A549 (cell line): ENCODE measurements at regions not wholly inside any gene's neighbourhood (a gene's known extent, or its start where the extent isn't known, plus 50 kb on each side); places are given as distances from the start of the nearest gene placed in this dataset.

Source experiments
- ATAC-seq, 2 experiments: fragments of 200-7000 bp in 1 of 2; fragments of >200 bp in 1 of 2; cut with Nextera tagmentation in 1 of 2; cut with Tn5 transposase in 1 of 2; 3 replicates each; pipeline versions ENCODE4 v1.8.0 to v1.9.1; 2018 to 2020; ENCODE audit warnings: mild to moderate bottlenecking in 1 of 2, moderate library complexity in 1 of 2
- CTCF ChIA-PET: fragments of 300-600 bp; sonication (Branson Sonifier 250); formaldehyde crosslinking; extraction: SDS; loops from one replicate; lab custom pipeline; 2021; ENCODE audit warnings: antibody characterized with exemption, inconsistent platforms; lab: Yijun Ruan, JAX
- POLR2A ChIA-PET: fragments of 350-600 bp; formaldehyde crosslinking; extraction: SDS; loops from one replicate; lab custom pipeline; 2021; ENCODE audit warnings: antibody characterized with exemption, inconsistent platforms; lab: Yijun Ruan, JAX
- DNase-seq, 2 experiments: peaks; one replicate each; pipeline versions ENCODE4 v3.0.0 to v3.0.0-alpha.2; 2011 to 2016; ENCODE audit warnings: low read depth in 1 of 2, low spot score in 1 of 2
- FAIRE-seq: peaks from 2 replicates; lab custom pipeline; 2011; peaks lifted over from hg19 to GRCh38; lab: Jason Lieb, UNC
- H3K27ac ChIP-seq, 2 experiments: fragments of >200 bp; sonication (Bioruptor Twin); formaldehyde crosslinking; 3 replicates each; pipeline ENCODE4 v1.5.1; 2016 to 2017
- H3K4me1 ChIP-seq: fragments of >200 bp; sonication (Bioruptor Twin); formaldehyde crosslinking; 3 replicates; pipeline ENCODE4 v1.6.1; 2016
- H3K4me2 ChIP-seq: fragments of >200 bp; sonication (Bioruptor Twin); formaldehyde crosslinking; 3 replicates; pipeline ENCODE4 v1.6.1; 2016
- H3K4me3 ChIP-seq: fragments of >200 bp; sonication (Bioruptor Twin); formaldehyde crosslinking; 3 replicates; pipeline ENCODE4 v1.5.1; 2016
- H3K9me3 ChIP-seq: fragments of >200 bp; sonication (Bioruptor Twin); formaldehyde crosslinking; 3 replicates; pipeline ENCODE4 v1.6.1; 2016
- ATOH8 ChIP-seq: fragments of 250-450 bp; sonication (Bioruptor Pico); IDR thresholded peaks from 2 replicates; pipeline ENCODE4 v1.5.0; 2020; ENCODE audit warnings: low read depth, mild to moderate bottlenecking, moderate library complexity
- BCL3 ChIP-seq: fragments of >200 bp; sonication (Bioruptor Twin); formaldehyde crosslinking; IDR thresholded peaks from 3 replicates; pipeline ENCODE4 v1.6.1; 2016
- CBX2 ChIP-seq: fragments of 200-600 bp; sonication (generic); IDR thresholded peaks from 2 replicates; pipeline ENCODE4 v1.6.1; 2016; ENCODE audit warnings: low read depth, mild to moderate bottlenecking, borderline replicate concordance
- CEBPB ChIP-seq, 2 experiments: fragments of >200 bp in 1 of 2; sonication (Bioruptor Twin) in 1 of 2; formaldehyde crosslinking in 1 of 2; IDR thresholded peaks; 2 replicates each; pipeline ENCODE4 v1.6.1; 2012 to 2016
- EHF ChIP-seq: fragments of 250-450 bp; sonication (Bioruptor Pico); IDR thresholded peaks from 2 replicates; pipeline ENCODE4 v1.5.0; 2020; ENCODE audit warnings: mild to moderate bottlenecking
- FOXS1 ChIP-seq: fragments of 250-450 bp; sonication (Bioruptor Pico); IDR thresholded peaks from 2 replicates; pipeline ENCODE4 v1.5.0; 2020; ENCODE audit warnings: mild to moderate bottlenecking, moderate library complexity
- HDAC2 ChIP-seq: fragments of 200-600 bp; sonication (generic); IDR thresholded peaks from 2 replicates; pipeline ENCODE4 v1.6.1; 2016
- HES2 ChIP-seq: fragments of >200 bp; sonication (Bioruptor Twin); formaldehyde crosslinking; IDR thresholded peaks from 2 replicates; pipeline ENCODE4 v1.6.1; 2016
- HOXA7 ChIP-seq: fragments of 250-450 bp; sonication (Bioruptor Pico); IDR thresholded peaks from 2 replicates; pipeline ENCODE4 v1.5.0; 2020; ENCODE audit warnings: mild to moderate bottlenecking, moderate library complexity
- HOXB13 ChIP-seq: fragments of 250-450 bp; sonication (Bioruptor Pico); IDR thresholded peaks from 2 replicates; pipeline ENCODE4 v1.5.0; 2020; ENCODE audit warnings: low read depth, mild to moderate bottlenecking, moderate library complexity
- HOXB5 ChIP-seq: fragments of 250-450 bp; sonication (Bioruptor Pico); IDR thresholded peaks from 2 replicates; pipeline ENCODE4 v1.5.0; 2020; ENCODE audit warnings: mild to moderate bottlenecking, moderate library complexity
- JUNB ChIP-seq: fragments of >200 bp; sonication (Bioruptor Twin); formaldehyde crosslinking; IDR thresholded peaks from 2 replicates; pipeline ENCODE4 v1.6.1; 2016
- KDM5A ChIP-seq: fragments of 200-600 bp; sonication (generic); IDR thresholded peaks from 2 replicates; pipeline ENCODE4 v1.6.1; 2016; ENCODE audit warnings: antibody characterized with exemption, mild to moderate bottlenecking
- MAFK ChIP-seq: fragments of 450-650 bp; IDR thresholded peaks from 2 replicates; pipeline ENCODE4 v1.6.1; 2014; ENCODE audit not compliant: partially characterized antibody
- MAZ ChIP-seq: fragments of 150-350 bp; IDR thresholded peaks from 2 replicates; pipeline ENCODE4 v1.6.1; 2014; ENCODE audit warnings: antibody characterized with exemption, low read depth, low read length, borderline replicate concordance
- MYC ChIP-seq: IDR thresholded peaks from 2 replicates; pipeline ENCODE4 v1.6.1; 2012; ENCODE audit warnings: mild to moderate bottlenecking, inconsistent platforms, low read length, improper control_type of control experiment, borderline replicate concordance
- RARB ChIP-seq: fragments of 250-450 bp; sonication (Bioruptor Pico); IDR thresholded peaks from 2 replicates; pipeline ENCODE4 v1.8.0; 2021; ENCODE audit warnings: mild to moderate bottlenecking, moderate library complexity
- RCOR1 ChIP-seq: fragments of 150-350 bp; IDR thresholded peaks from 2 replicates; pipeline ENCODE4 v1.6.1; 2014; ENCODE audit warnings: antibody characterized with exemption, low read length, low read depth
- REST ChIP-seq: fragments of 200-600 bp; sonication (generic); IDR thresholded peaks from 2 replicates; pipeline ENCODE4 v1.6.1; 2016; ENCODE audit warnings: antibody characterized with exemption, mild to moderate bottlenecking, moderate library complexity
- SREBF2 ChIP-seq: fragments of 450-650 bp; IDR thresholded peaks from 2 replicates; pipeline ENCODE4 v1.6.1; 2014; ENCODE audit warnings: mild to moderate bottlenecking, moderate library complexity
- TFCP2L1 ChIP-seq: fragments of 250-450 bp; sonication (Bioruptor Pico); IDR thresholded peaks from 2 replicates; pipeline ENCODE4 v1.5.0; 2021; ENCODE audit warnings: mild to moderate bottlenecking
- USF2 ChIP-seq: fragments of 450-650 bp; IDR thresholded peaks from 2 replicates; pipeline ENCODE4 v1.6.1; 2014; ENCODE audit warnings: antibody characterized with exemption
- ZC3H11A ChIP-seq: fragments of 450-650 bp; IDR thresholded peaks from 2 replicates; pipeline ENCODE4 v1.6.1; 2014; ENCODE audit warnings: antibody characterized with exemption, mild to moderate bottlenecking
- ZNF302 ChIP-seq: fragments of 250-450 bp; sonication (Bioruptor Pico); IDR thresholded peaks from 2 replicates; pipeline ENCODE4 v1.9.0; 2021; ENCODE audit warnings: inconsistent platforms, mild to moderate bottlenecking, moderate library complexity
- WGBS: methylation state at CpG from one replicate; pipeline ENCODE4 v1.1.6; 2017; ENCODE audit errors: missing lambda C conversion rate; 5-methylcytosine and 5-hydroxymethylcytosine counted together

GRCh38 chr15:95864467-95864886 is 466.0 kb upstream of the NR2F2 start:
- CTCF ChIA-PET = no interaction called here
- DNase-seq (no peak), FAIRE-seq (no peak)

GRCh38 chr15:95865330-95865739 is 465.2 kb upstream of the NR2F2 start:
- CTCF ChIA-PET = no interaction called here
- Histone ChIP-seq H3K4me1 (no peaks in the 10 kb centered on the region), H3K4me2 (no peak overlapping the region), H3K9me3 (no peaks in the 10 kb centered on the region), H3K27ac (no peak overlapping the region), H3K4me3 (no peak overlapping the region)
- no peak for DNase-seq
- POLR2A ChIA-PET = no interaction called here
- 36% methylated on average over 4 of the region's 4 CpGs for WGBS
- no peak for FAIRE-seq
- ATAC-seq = no peak
- 0 out of 4 replicates have a peak, but pooled peaks of 1 of the 2 experiments have one; percentile 58 for TF ChIP-seq CEBPB (IDR thresholded peaks at IDR 0.05)
- TF ChIP-seq USF2 = no peak
- TF ChIP-seq ZNF302 (CRISPR knock-in tag) = no peak
- TF ChIP-seq, all 56 proteins: peak for 1

More at GRCh38 chr15:95864467-95864886, 466.0 kb upstream of the NR2F2 start:
- Histone ChIP-seq H3K4me1 (no peaks in the 10 kb centered on the region), H3K4me2 (no peak overlapping the region), H3K27ac (no peak overlapping the region), H3K9me3 (no peaks in the 10 kb centered on the region), H3K4me3 (no peak overlapping the region)
- ATAC-seq = no peak
- POLR2A ChIA-PET = no interaction called here
- no peak for TF ChIP-seq MAZ
- no peak for TF ChIP-seq HOXA7
- TF ChIP-seq TFCP2L1 = no peak
- TF ChIP-seq RCOR1 = no peak
- no peak for TF ChIP-seq REST
- WGBS = 58% methylated on average over 3 of the region's 3 CpGs

GRCh38 chr15:95866711-95867440 is 463.6 kb upstream of the NR2F2 start:
- Histone ChIP-seq H3K4me1 (no peaks in the 10 kb centered on the region), H3K27ac (no peak overlapping the region), H3K4me2 (no peak overlapping the region)
- no peak for ATAC-seq
- TF ChIP-seq FOXS1 (CRISPR knock-in tag) = no peak
- TF ChIP-seq HOXB5 (CRISPR knock-in tag) = no peak
- no peak for TF ChIP-seq SREBF2
- TF ChIP-seq MAFK = peak; percentile 11
- no peak for TF ChIP-seq MYC
- TF ChIP-seq, all 56 proteins: peak for 1
- Histone ChIP-seq H3K4me3 (no peak overlapping the region), H3K9me3 (no peaks in the 10 kb centered on the region)
- 66% methylated on average over 8 of the region's 8 CpGs for WGBS
- CTCF ChIA-PET = no interaction called here
- DNase-seq = no peak
- peak; percentile 18 for FAIRE-seq
- POLR2A ChIA-PET = no interaction called here

- ChIA-PET POLR2A (no interaction called here), CTCF (interaction anchor here (0.9 kb wide), 1 partner anchor 478 kb away, joined by 3 read pairs; no protein-coding TSS in a partner anchor)
- H3K9me3 ChIP-seq = no peaks in the 10 kb centered on the region
- no peak overlapping the region for H3K4me2 ChIP-seq
- DNase-seq = no peak
- no peak overlapping the region for H3K4me3 ChIP-seq
- H3K4me1 ChIP-seq = no peaks in the 10 kb centered on the region
- H3K27ac ChIP-seq = no peak overlapping the region
- WGBS = 42% methylated on average over 5 of the region's 5 CpGs
- no peak for ATAC-seq
- FAIRE-seq = no peak
- TF ChIP-seq MAZ = no peak
- TF ChIP-seq HOXB13 (CRISPR knock-in tag) = no peak
- TF ChIP-seq HES2 = no peak
- TF ChIP-seq BCL3 = no peak
- no peak for TF ChIP-seq JUNB
- no peak for TF ChIP-seq RARB (CRISPR knock-in tag)
- TF ChIP-seq CBX2 = no peak
- no peak for TF ChIP-seq EHF (CRISPR knock-in tag)
- no peak for TF ChIP-seq HDAC2
- TF ChIP-seq ZC3H11A = no peak
- TF ChIP-seq MYC = no peak
- no peak for TF ChIP-seq KDM5A
- TF ChIP-seq ATOH8 (CRISPR knock-in tag) = no peak
Observed at GRCh38 chr15:95868450-95868849, 462.1 kb upstream of the NR2F2 start.
